Stimulated activated naive CD4-positive, alpha-beta T cell (primary cell): ENCODE measurements at regions not wholly inside any gene's neighbourhood (a gene's known extent, or its start where the extent isn't known, plus 50 kb on each side); places are given as distances from the start of the nearest gene placed in this dataset.
"Not testable (repeated sequence)": the region's sequence is repeated elsewhere in the genome, so short reads cannot be mapped to it uniquely, and the experiment has no call there.

Experiments used
- DNase-seq, 6 experiments: peaks; one replicate each; lab custom pipeline; 2025; lab: John Stamatoyannopoulos, UW

DNA sequence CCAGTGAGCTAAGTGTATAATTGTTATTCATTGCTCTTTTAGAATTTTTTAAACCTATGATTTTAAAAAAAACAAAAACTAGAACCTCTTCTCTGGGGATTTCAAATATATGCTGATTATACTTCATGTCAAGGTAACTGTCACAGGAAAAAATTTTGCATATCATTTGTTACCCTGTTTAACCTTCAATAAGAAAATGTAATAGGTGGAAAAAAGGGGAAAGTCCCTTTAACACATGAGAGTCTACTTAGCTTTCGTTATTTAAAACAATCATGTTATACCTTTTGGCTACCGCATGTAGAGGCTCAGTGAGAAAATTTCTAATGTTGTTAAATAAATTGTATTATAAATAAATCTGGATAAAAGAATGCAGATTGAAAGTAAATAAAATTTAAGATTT is 190.1 kb upstream of the AKR1E2 start:
- no peak for DNase-seq

DNA sequence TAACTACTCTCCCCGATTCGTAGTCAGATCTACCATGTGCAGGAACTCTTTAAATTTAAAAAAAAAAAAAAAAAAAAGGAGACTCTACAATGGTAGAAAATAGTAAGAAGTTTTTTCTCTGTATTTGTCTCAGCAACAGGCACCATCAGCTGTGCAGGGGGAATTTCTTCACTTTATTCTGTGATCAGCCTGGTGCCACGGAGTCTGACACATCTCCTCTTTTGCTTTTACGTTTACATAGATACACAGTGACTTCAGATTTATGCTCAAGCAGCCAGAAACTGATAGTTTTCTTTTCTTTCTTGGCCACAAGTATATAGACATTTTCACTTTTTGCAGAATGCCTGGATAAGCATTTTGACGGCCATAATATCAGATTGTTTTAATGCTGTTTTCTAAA is 190.6 kb upstream of the AKR1E2 start:
- DNase-seq: no peak

GRCh38 chr10:4633776-4634175 is 192.2 kb upstream of the AKR1E2 start:
- no peak for DNase-seq

- no peak for DNase-seq
Observed at GRCh38 chr10:4633186-4633585, 192.8 kb upstream of the AKR1E2 start.

DNA sequence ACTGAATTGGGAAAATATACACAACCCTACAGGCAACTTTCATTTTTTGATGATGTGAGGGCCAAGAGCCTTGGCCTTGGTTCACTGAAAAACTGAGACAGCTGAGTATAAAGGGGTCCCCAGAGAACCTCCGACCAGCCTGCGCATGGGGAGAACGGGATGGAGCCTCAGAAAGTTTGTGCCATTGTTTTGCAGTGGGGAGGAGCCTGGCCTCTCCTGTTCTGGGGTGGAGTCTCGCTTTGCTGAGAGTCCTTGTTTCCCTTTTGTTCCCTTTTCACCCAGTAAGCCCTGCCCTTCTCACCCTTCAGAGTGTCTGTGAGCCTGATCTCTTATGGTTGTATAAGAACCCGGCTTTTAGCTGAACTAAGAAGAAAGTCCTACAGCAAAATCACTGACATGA is 193.2 kb upstream of the AKR1E2 start:
- no peak for DNase-seq

DNA sequence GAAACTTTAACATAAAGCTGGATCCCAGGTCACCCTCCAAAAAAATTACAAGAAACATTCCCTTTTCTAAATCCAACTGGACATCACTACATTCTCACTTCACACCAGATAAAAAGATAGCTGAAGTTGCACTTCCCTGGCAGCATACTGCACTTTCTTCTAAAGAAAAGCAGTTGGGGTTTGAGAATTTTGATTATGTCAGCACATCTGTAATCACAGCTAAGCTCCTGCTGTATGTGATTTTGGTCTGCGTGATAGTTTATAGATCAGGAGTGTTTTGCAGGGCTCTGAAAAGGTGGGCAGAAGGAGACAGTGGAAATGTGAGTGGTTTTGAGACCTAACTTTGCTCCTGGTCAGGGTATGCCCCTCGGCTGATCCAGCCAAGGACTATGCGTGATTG is 199.1 kb upstream of the AKR1E2 start:
- DNase-seq: no peak

GRCh38 chr10:4623757-4624420 is 202.1 kb upstream of the AKR1E2 start:
- DNase-seq: no peak

- DNase-seq: no peak
Observed at GRCh38 chr10:4623200-4623599, 202.8 kb upstream of the AKR1E2 start.

- DNase-seq: no peak
Observed at GRCh38 chr10:4622384-4622783, 203.6 kb upstream of the AKR1E2 start.

DNA sequence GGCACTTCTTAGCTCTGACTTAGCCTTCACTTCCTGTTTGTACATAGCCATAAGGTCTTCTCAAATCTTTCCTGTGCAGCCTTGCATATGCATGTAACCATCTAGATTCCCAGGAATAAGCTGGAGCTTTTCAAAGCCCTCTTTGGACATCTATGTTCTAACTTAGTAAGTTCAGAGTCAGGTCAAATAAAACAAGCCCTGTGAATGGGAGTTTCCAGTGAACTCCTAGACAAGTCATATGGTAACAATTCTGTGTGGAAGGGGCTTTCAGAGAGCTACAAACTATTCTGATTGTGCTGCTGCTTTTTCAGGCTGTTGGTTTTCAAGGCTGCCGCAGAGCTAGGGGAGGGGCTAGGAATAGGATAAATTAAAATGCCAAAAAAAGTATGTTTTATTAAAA is 208.4 kb upstream of the AKR1E2 start:
- DNase-seq: no peak

GRCh38 chr10:4615042-4615441 is 211.0 kb upstream of the AKR1E2 start:
- no peak for DNase-seq

- DNase-seq: no peak
Observed at GRCh38 chr10:4609251-4609650, 216.8 kb upstream of the AKR1E2 start.

- no peak for DNase-seq
Observed at GRCh38 chr10:4607681-4608080, 218.3 kb upstream of the AKR1E2 start.

GRCh38 chr10:4606856-4607636 is 219.0 kb upstream of the AKR1E2 start:
- DNase-seq: no peak

GRCh38 chr10:4602764-4603491 is 223.1 kb upstream of the AKR1E2 start:
- DNase-seq: no peak

DNA sequence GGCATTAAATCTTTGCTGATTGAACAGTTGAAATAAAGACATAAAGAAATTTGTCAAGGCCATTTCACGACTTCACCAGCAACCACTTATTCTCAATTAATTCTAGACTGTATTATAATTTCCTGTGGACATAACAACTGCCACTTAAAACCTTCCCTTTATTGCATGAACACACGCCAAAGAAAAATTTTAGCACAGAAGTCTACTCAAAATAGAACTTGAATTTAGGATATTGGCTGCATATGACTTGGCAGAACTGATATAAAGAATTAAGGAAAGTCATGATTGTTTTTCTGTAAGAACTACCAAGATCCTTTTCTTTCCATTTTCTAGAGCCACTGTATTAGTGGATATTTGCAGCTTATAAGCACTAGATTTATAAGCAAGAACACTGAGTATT is 226.5 kb upstream of the AKR1E2 start:
- no peak for DNase-seq

DNA sequence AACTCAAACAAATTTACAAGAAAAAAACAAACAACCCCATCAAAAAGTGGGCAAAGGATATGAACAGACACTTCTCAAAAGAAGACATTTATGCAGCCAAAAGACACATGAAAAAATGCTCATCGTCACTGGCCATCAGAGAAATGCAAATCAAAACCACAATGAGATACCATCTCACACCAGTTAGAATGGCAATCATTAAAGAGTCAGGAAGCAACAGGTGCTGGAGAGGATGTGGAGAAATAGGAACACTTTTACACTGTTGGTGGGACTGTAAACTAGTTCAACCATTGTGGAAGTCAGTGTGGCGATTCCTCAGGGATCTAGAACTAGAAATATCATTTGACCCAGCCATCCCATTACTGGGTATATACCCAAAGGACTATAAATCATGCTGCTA is 228.1 kb upstream of the AKR1E2 start:
- not testable (repeated sequence) for DNase-seq

DNA sequence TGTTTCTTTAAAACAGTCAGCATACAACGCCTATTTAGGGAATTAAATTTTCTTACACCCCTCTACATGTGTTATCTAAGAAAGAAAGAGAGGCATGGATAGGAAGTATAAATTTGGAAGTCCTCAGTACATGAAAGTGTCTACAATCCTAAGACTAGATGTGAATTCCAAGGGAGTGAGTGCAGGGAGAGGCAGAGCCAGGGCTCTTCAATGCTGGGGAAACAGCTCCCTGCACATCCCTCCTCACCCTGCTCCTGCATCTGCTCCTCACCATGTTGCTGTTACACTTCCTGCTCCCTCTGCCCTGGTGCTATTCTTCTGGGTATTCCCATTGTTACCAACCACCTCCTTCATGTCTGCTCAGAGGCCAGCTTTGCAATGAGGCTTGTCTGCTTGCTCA is 229.1 kb upstream of the AKR1E2 start:
- no peak for DNase-seq

DNA sequence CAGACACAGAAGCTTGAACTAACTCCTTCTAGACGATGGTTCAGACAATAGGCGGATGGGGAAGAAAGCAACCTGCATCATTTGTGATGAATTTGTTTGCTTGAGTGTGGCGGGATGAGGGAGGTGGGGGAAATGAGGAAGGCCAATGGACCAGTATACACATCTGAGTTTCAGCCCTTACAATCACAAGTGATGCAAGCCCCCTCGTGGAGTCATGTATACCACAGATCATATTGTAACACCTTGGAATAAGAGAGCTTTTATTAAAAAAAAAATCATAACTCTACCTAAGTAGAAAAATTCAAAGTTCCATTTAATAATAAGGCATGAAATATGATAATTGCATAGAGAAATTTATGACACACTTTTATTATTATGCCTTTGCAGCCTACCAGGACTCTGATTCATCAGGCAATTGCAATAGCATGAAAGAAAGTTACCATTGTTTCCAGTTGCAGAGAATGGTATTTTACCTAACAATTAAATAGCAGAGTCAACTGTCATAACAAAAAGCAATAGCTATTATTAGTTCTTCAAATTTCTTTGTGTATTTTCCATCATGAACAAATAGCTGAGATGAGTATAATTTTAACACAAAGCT is 230.2 kb upstream of the AKR1E2 start:
- no peak for DNase-seq

DNA sequence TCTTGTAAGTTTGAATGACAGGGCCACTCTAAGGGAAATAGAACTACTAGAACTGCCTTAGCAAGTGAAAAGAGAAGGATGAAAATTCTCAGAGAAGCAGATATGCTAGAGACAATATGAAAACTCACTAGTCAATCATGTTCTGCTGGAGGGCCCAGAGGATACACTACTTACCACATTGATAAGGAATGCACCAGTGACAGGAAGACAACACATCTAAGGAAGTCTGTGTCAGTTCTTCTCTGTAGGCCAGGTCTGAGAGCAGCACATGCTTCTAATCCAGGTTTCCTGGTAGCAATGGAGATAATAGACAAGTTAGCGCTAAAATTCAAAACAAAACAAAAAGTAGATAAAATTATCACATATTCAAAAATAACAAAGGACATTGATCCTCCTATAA is 235.2 kb upstream of the AKR1E2 start:
- DNase-seq: no peak

DNA sequence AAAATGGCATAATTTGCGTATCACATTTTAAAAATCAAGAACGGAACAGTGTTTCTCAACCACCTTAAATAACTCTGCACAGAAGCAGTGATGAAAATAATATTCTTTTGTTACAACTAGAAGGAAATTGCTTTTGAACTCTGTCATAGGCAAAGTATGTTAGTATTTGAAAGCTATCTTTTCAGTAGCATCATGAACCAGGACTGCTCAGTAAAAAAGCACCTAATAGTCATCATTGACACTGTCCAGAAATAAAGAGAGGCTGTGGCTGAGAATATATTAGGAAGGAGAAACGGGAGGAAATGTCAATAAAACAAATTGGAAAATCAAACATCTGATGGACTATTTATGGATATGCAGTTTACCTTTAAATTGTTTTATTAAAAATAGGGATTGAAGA is 237.2 kb upstream of the AKR1E2 start:
- DNase-seq: no peak

- no peak for DNase-seq
Observed at GRCh38 chr10:4587466-4587865, 238.5 kb upstream of the AKR1E2 start.

GRCh38 chr10:4586776-4587175 is 239.2 kb upstream of the AKR1E2 start:
- no peak for DNase-seq
